ENCODE measurements at regions not wholly inside any gene's neighbourhood (a gene's known extent, or its start where the extent isn't known, plus 50 kb on each side); places are given as distances from the start of the nearest gene placed in this dataset.

GRCh38 chr1:113320972-113321680 lies 69.2 kb upstream of the MAGI3 start:
- TF ChIP-seq CTCF (conservative IDR thresholded peaks at IDR 0.05; ENCODE audit: low read depth, low read length) = no peak
- no peak for TF ChIP-seq EZH2 (IDR thresholded peaks at IDR 0.05; ENCODE audit: low read length, unreplicated experiment)

Data from PC-3 (cell line).